H1 (cell line): ENCODE measurements at regions not wholly inside any gene's neighbourhood (a gene's known extent, or its start where the extent isn't known, plus 50 kb on each side); places are given as distances from the start of the nearest gene placed in this dataset.

Experiments
- CTCF ChIA-PET: fragments of 300-600 bp; sonication (Branson Sonifier 250); formaldehyde crosslinking; loops from one replicate; lab custom pipeline; 2021; ENCODE audit not compliant: partially characterized antibody; lab: Charles Lee
- POLR2A ChIA-PET: fragments of 300-600 bp; sonication (Branson Sonifier 250); formaldehyde crosslinking; loops from one replicate; lab custom pipeline; 2021; ENCODE audit warnings: inconsistent platforms; ENCODE audit not compliant: partially characterized antibody; lab: Charles Lee
- DNase-seq, 2 experiments: peaks; one replicate each; pipeline versions ENCODE4 v3.0.0 to v3.0.0-alpha.2; 2010 to 2022; ENCODE audit warnings: low spot score in 2 of 2, low read depth in 1 of 2, mixed read lengths in 1 of 2
- FAIRE-seq: peaks from 2 replicates; lab custom pipeline; 2011; peaks lifted over from hg19 to GRCh38; lab: Jason Lieb, UNC
- H2AFZ ChIP-seq: 2 replicates; pipeline ENCODE4 v1.8.1; 2012; ENCODE audit warnings: low read length, inconsistent platforms
- H2AK5ac ChIP-seq: 2 replicates; pipeline ENCODE4 v1.6.1; 2013; ENCODE audit warnings: low read depth, low read length
- H2BK120ac ChIP-seq: replicated peaks from 2 replicates; pipeline ENCODE3; 2013; ENCODE audit warnings: low read depth, low read length, inconsistent platforms
- H2BK12ac ChIP-seq: 2 replicates; pipeline ENCODE4 v1.6.1; 2013; ENCODE audit warnings: low read depth, low read length
- H2BK15ac ChIP-seq: 2 replicates; pipeline ENCODE4 v1.6.1; 2013; ENCODE audit warnings: low read length
- H2BK20ac ChIP-seq: 2 replicates; pipeline ENCODE4 v1.6.1; 2013; ENCODE audit warnings: low read length
- H2BK5ac ChIP-seq: 2 replicates; pipeline ENCODE4 v1.6.1; 2013; ENCODE audit warnings: low read depth, low read length
- H3K14ac ChIP-seq: 2 replicates; pipeline ENCODE4 v1.6.1; 2013; ENCODE audit warnings: inconsistent platforms; ENCODE audit not compliant: insufficient read length
- H3K18ac ChIP-seq: 2 replicates; pipeline ENCODE4 v1.6.1; 2013; ENCODE audit warnings: low read length; ENCODE audit errors: extremely low read depth
- H3K23ac ChIP-seq: 2 replicates; pipeline ENCODE4 v1.6.1; 2013; ENCODE audit warnings: inconsistent platforms; ENCODE audit not compliant: insufficient read length
- H3K23me2 ChIP-seq: 2 replicates; pipeline ENCODE4 v1.6.1; 2013; ENCODE audit warnings: low read depth, low read length
- H3K27ac ChIP-seq: 2 replicates; pipeline ENCODE4 v1.6.1; 2011; ENCODE audit warnings: low read depth, low read length, inconsistent platforms
- H3K27me3 ChIP-seq, 4 experiments: replicated peaks in 1 of 4; 1 replicate in 1 of 4; 2 replicates in 3 of 4; pipeline versions ENCODE4 v1.6.1 to v1.8.1; 2011 to 2013; ENCODE audit warnings: low read length in 3 of 4, mild to moderate bottlenecking in 3 of 4, inconsistent platforms in 2 of 4, mixed read lengths in 2 of 4, moderate library complexity in 1 of 4; ENCODE audit not compliant: control insufficient read depth in 3 of 4, insufficient read depth in 3 of 4; ENCODE audit errors: extremely low read depth in 1 of 4
- H3K36me3 ChIP-seq, 4 experiments: 2 replicates each; pipeline versions ENCODE4 v1.6.1 to v1.8.1; 2011 to 2013; ENCODE audit warnings: mild to moderate bottlenecking in 4 of 4, low read length in 3 of 4, moderate library complexity in 2 of 4, control low read depth in 1 of 4, inconsistent platforms in 1 of 4; ENCODE audit not compliant: insufficient read depth in 4 of 4, control insufficient read depth in 2 of 4
- H3K4ac ChIP-seq: replicated peaks from 2 replicates; pipeline ENCODE3; 2013; ENCODE audit warnings: low read length, low read depth, mixed read lengths, inconsistent platforms; ENCODE audit not compliant: insufficient read length
- H3K4me1 ChIP-seq, 4 experiments: replicated peaks in 1 of 4; 1 replicate in 1 of 4; 2 replicates in 3 of 4; pipeline versions ENCODE4 v1.6.1 to v1.8.1; 2011 to 2013; ENCODE audit warnings: low read length in 3 of 4, inconsistent platforms in 2 of 4, mixed read lengths in 1 of 4; ENCODE audit not compliant: insufficient read depth in 4 of 4, control insufficient read depth in 3 of 4
- H3K4me2 ChIP-seq, 2 experiments: 2 replicates each; pipeline versions ENCODE4 v1.6.1 to v1.8.1; 2011 to 2013; ENCODE audit warnings: low read depth in 2 of 2, low read length in 2 of 2, control low read depth in 1 of 2, inconsistent platforms in 1 of 2, mild to moderate bottlenecking in 1 of 2; ENCODE audit not compliant: insufficient read depth in 1 of 2
- H3K4me3 ChIP-seq, 4 experiments: fragments of 200-600, 300-600 bp in 1 of 4; sonication (generic), shearing (Covaris generic), sonication (Bioruptor Twin) in 1 of 4; 2 replicates each; pipeline versions ENCODE4 v1.5.1 to v1.8.1; 2011 to 2016; ENCODE audit warnings: low read length in 4 of 4, low read depth in 3 of 4, control low read depth in 2 of 4, inconsistent platforms in 2 of 4, mild to moderate bottlenecking in 2 of 4, mixed read lengths in 1 of 4, moderate library complexity in 1 of 4; ENCODE audit not compliant: insufficient read depth in 2 of 4; ENCODE audit errors: extremely low read depth in 1 of 4
- H3K56ac ChIP-seq: replicated peaks from 2 replicates; pipeline ENCODE3; 2013; ENCODE audit warnings: low read depth, mild to moderate bottlenecking, mixed read lengths, low read length, inconsistent platforms; ENCODE audit not compliant: insufficient read length
- H3K79me1 ChIP-seq: 2 replicates; pipeline ENCODE4 v1.6.1; 2013; ENCODE audit warnings: low read depth, low read length, control low read depth
- H3K79me2 ChIP-seq, 2 experiments: 2 replicates each; pipeline versions ENCODE4 v1.6.1 to v1.8.1; 2012 to 2013; ENCODE audit warnings: low read length in 2 of 2, mild to moderate bottlenecking in 2 of 2, inconsistent platforms in 1 of 2; ENCODE audit not compliant: insufficient read depth in 2 of 2, control insufficient read depth in 1 of 2
- H3K9ac ChIP-seq, 4 experiments: replicated peaks in 1 of 4; 1 replicate in 1 of 4; 2 replicates in 3 of 4; pipeline versions ENCODE4 v1.6.1 to v1.8.1; 2011 to 2013; ENCODE audit warnings: low read depth in 3 of 4, low read length in 3 of 4, control low read depth in 2 of 4, mild to moderate bottlenecking in 2 of 4, moderate library complexity in 2 of 4, inconsistent platforms in 1 of 4; ENCODE audit errors: extremely low read depth in 1 of 4
- H3K9me3 ChIP-seq, 2 experiments: 2 replicates each; pipeline versions ENCODE4 v1.6.1 to v1.8.1; 2012 to 2013; ENCODE audit warnings: mild to moderate bottlenecking in 2 of 2, moderate library complexity in 2 of 2, control low read depth in 1 of 2, inconsistent platforms in 1 of 2, low read depth in 1 of 2, low read length in 1 of 2, mixed read lengths in 1 of 2; ENCODE audit not compliant: insufficient read depth in 2 of 2
- H4K20me1 ChIP-seq, 2 experiments: replicated peaks in 1 of 2; 2 replicates each; pipeline versions ENCODE3 to v1.8.1; 2011 to 2013; ENCODE audit warnings: inconsistent platforms in 2 of 2, low read length in 2 of 2, mild to moderate bottlenecking in 1 of 2; ENCODE audit not compliant: insufficient read depth in 2 of 2, control insufficient read depth in 1 of 2
- H4K5ac ChIP-seq: 2 replicates; pipeline ENCODE4 v1.6.1; 2013; ENCODE audit warnings: low read length, low read depth, mixed read lengths, inconsistent platforms; ENCODE audit not compliant: insufficient read length
- H4K8ac ChIP-seq: 2 replicates; pipeline ENCODE4 v1.8.0; 2013; ENCODE audit warnings: mild to moderate bottlenecking, moderate library complexity, low read length, inconsistent platforms; ENCODE audit not compliant: insufficient read depth; ENCODE audit errors: extremely low read depth
- H4K91ac ChIP-seq: replicated peaks from 2 replicates; pipeline ENCODE3; 2013; ENCODE audit warnings: low read length, mixed read lengths, inconsistent platforms; ENCODE audit not compliant: insufficient read length
- BCL11A ChIP-seq, 2 experiments: IDR thresholded peaks; one replicate each; pipeline ENCODE4 v1.6.1; 2011; ENCODE audit warnings: low read depth in 2 of 2, low read length in 2 of 2, mild to moderate bottlenecking in 2 of 2
- BRCA1 ChIP-seq: IDR thresholded peaks from 2 replicates; pipeline ENCODE4 v1.6.1; 2012; ENCODE audit warnings: low read depth, low read length, improper control_type of control experiment
- CBX5 ChIP-seq: fragments of 300-800, 300-1000 bp; sonication (generic); IDR thresholded peaks from 2 replicates; pipeline ENCODE4 v1.7.1; 2016; ENCODE audit warnings: antibody characterized with exemption, low read length, low read depth
- CHD1 ChIP-seq: IDR thresholded peaks from 2 replicates; pipeline ENCODE4 v1.6.1; 2012; ENCODE audit warnings: low read depth, low read length, improper control_type of control experiment
- CHD2 ChIP-seq: IDR thresholded peaks from 2 replicates; pipeline ENCODE4 v1.6.1; 2012; ENCODE audit warnings: low read length, improper control_type of control experiment
- EGR1 ChIP-seq: IDR thresholded peaks from 2 replicates; pipeline ENCODE4 v1.6.1; 2011; ENCODE audit warnings: low read depth, low read length, borderline replicate concordance
- HDAC6 ChIP-seq: IDR thresholded peaks from one replicate; pipeline ENCODE4 v1.7.1; 2012; ENCODE audit warnings: low read depth, mild to moderate bottlenecking, inconsistent platforms, low read length, moderate library complexity
- JUN ChIP-seq: IDR thresholded peaks from 2 replicates; pipeline ENCODE4 v1.6.1; 2011; ENCODE audit warnings: low read depth, mild to moderate bottlenecking, improper control_type of control experiment, low read length
- KDM1A ChIP-seq: fragments of 200-600, 300-600 bp; sonication (generic); IDR thresholded peaks from 2 replicates; pipeline ENCODE4 v1.7.1; 2016; ENCODE audit warnings: mild to moderate bottlenecking, low read length, borderline replicate concordance
- KDM4A ChIP-seq: IDR thresholded peaks from one replicate; pipeline ENCODE4 v1.7.1; 2012; ENCODE audit warnings: low read depth, mild to moderate bottlenecking, moderate library complexity, low read length, inconsistent platforms; ENCODE audit not compliant: severe bottlenecking
- PHF8 ChIP-seq: fragments of 200-600 bp; sonication (generic); conservative IDR thresholded peaks from 2 replicates; pipeline ENCODE4 v1.7.1; 2012; ENCODE audit warnings: low read depth, mild to moderate bottlenecking, inconsistent platforms, low read length, moderate library complexity
- POLR2AphosphoS5 ChIP-seq: IDR thresholded peaks from 2 replicates; pipeline ENCODE4 v1.6.1; 2011; ENCODE audit warnings: low read depth, low read length
- RBBP5 ChIP-seq: IDR thresholded peaks from 2 replicates; pipeline ENCODE4 v1.7.1; 2012; ENCODE audit warnings: low read depth, mild to moderate bottlenecking, inconsistent platforms, low read length, moderate library complexity, borderline replicate concordance
- SP4 ChIP-seq: IDR thresholded peaks from 2 replicates; pipeline ENCODE4 v1.6.1; 2012; ENCODE audit warnings: low read length, inconsistent platforms
- TAF1 ChIP-seq: IDR thresholded peaks from 2 replicates; pipeline ENCODE4 v1.6.1; 2011; ENCODE audit warnings: mild to moderate bottlenecking, low read depth, low read length
- TAF7 ChIP-seq: optimal IDR thresholded peaks from 2 replicates; pipeline ENCODE3; 2011; ENCODE audit warnings: low read depth, mild to moderate bottlenecking, inconsistent platforms, low read length, moderate library complexity, borderline replicate concordance
- TBP ChIP-seq: IDR thresholded peaks from 2 replicates; pipeline ENCODE4 v1.6.1; 2011; ENCODE audit warnings: low read depth, low read length, improper control_type of control experiment
- WGBS, 2 experiments: shearing (Covaris generic) in 1 of 2; methylation state at CpG; one replicate each; pipeline versions ENCODE4 v1.1.6 to v1.1.7; 2013 to 2015; ENCODE audit warnings: low lambda C conversion rate in 2 of 2, mixed read lengths in 2 of 2, inconsistent platforms in 1 of 2, low coverage in 1 of 2, missing lambda C conversion rate in 1 of 2; ENCODE audit not compliant: insufficient replicate concordance in 2 of 2, insufficient coverage in 1 of 2, insufficient read length in 1 of 2; ENCODE audit errors: extremely low coverage in 1 of 2, missing lambda C conversion rate in 1 of 2; 5-methylcytosine and 5-hydroxymethylcytosine counted together

DNA sequence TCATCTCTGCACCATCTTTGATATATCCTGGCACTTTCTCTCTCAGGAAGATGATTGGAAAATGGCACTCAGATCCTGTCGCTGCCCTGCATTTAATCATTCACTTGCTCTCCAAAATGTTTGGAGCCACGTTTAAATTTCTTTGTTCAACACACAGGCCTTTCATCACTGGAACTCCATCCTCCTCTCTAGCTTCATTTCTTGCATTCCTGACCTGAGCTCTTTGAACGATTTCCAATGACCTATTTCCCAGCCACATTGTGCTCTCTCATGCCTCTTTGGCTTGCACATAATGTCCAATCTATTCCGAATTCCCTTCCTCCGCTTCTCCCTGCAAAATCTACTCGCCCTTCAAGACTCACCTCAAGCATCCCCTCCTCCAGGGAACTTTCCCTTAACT, 287.4 kb upstream of the NBEA start:
- no peak overlapping the region for H2BK15ac ChIP-seq
- no peak overlapping the region for H3K9ac ChIP-seq
- H3K4me3 ChIP-seq = no peak overlapping the region
- POLR2A ChIA-PET = no interaction called here
- no peak for DNase-seq
- no peak overlapping the region for H4K5ac ChIP-seq
- FAIRE-seq = no peak
- peaks cover 0 to 2% (median 0%) of the 10 kb centered on the region in 4 experiments; a peak in 1 of 7 replicates for H3K4me1 ChIP-seq
- WGBS, 2 experiments = 86% methylated on average over 6 of the region's 6 CpGs; no CpG with 5 or more reads in 1 of the 2 experiments
- H3K36me3 ChIP-seq = no peaks in the 10 kb centered on the region
- H3K79me2 ChIP-seq = no peaks in the 10 kb centered on the region
- CTCF ChIA-PET = no interaction called here
- H2BK20ac ChIP-seq = no peak overlapping the region
- H2BK12ac ChIP-seq = no peak overlapping the region
- H4K8ac ChIP-seq = no peak overlapping the region
- H2AFZ ChIP-seq = no peak overlapping the region
- H3K27me3 ChIP-seq = no peaks in the 10 kb centered on the region
- no peak overlapping the region for H4K91ac ChIP-seq
- no peak overlapping the region for H3K27ac ChIP-seq
- H3K9me3 ChIP-seq = peaks cover 8 to 12% of the 10 kb centered on the region in 2 experiments; a peak in 3 of 4 replicates
- H3K23me2 ChIP-seq = no peaks in the 10 kb centered on the region
- H2BK120ac ChIP-seq = no peak overlapping the region
- no peak overlapping the region for H2AK5ac ChIP-seq
- no peak overlapping the region for H3K4ac ChIP-seq
- H2BK5ac ChIP-seq = no peak overlapping the region
- no peak overlapping the region for H3K23ac ChIP-seq
- H3K18ac ChIP-seq = no peak overlapping the region
- no peaks in the 10 kb centered on the region for H4K20me1 ChIP-seq
- H3K4me2 ChIP-seq = no peak overlapping the region
- no peak overlapping the region for H3K56ac ChIP-seq
- H3K14ac ChIP-seq = no peak overlapping the region
- H3K79me1 ChIP-seq = no peaks in the 10 kb centered on the region
- no peak for TF ChIP-seq EGR1
- TF ChIP-seq TBP = no peak
- no peak for TF ChIP-seq JUN
- TF ChIP-seq SP4 = no peak
- no peak for TF ChIP-seq CHD2
- TF ChIP-seq TAF7 = no peak
- TF ChIP-seq CHD1 = no peak
- no peak for TF ChIP-seq HDAC6
- no peak for TF ChIP-seq PHF8
- no peak for TF ChIP-seq KDM4A
- no peak for TF ChIP-seq POLR2AphosphoS5
- no peak for TF ChIP-seq BRCA1
- no peak for TF ChIP-seq TAF1
- TF ChIP-seq BCL11A (IDR thresholded peaks at IDR 0.05; ENCODE audit: low read depth in 2 of 2, low read length in 2 of 2) = no peak
- TF ChIP-seq RBBP5 = no peak
- no peak for TF ChIP-seq KDM1A
- no peak for TF ChIP-seq CBX5
